PC-3 (cell line): ENCODE measurements at regions not wholly inside any gene's neighbourhood (a gene's known extent, or its start where the extent isn't known, plus 50 kb on each side); places are given as distances from the start of the nearest gene placed in this dataset.

Source experiments
- ATAC-seq: fragments of 200-7000 bp; cut with Tn5 transposase; 2 replicates; pipeline ENCODE4 v1.9.1; 2020; ENCODE audit warnings: mild to moderate bottlenecking, moderate library complexity
- BruUV-seq: library from RNA; stranded (reverse); fragments of 400-500 nt; replicated peaks from 2 replicates; lab custom pipeline; 2021; lab: Mats Ljungman, UMichigan
- CTCF ChIA-PET: fragments of 300-600 bp; sonication (Branson Sonifier 250); formaldehyde crosslinking; loops from one replicate; lab custom pipeline; 2022; ENCODE audit warnings: antibody characterized with exemption; lab: Charles Lee
- POLR2A ChIA-PET: fragments of 300-600 bp; sonication (Branson Sonifier 250); formaldehyde crosslinking; loops from one replicate; lab custom pipeline; 2022; ENCODE audit warnings: antibody characterized with exemption; ENCODE audit not compliant: unreplicated experiment; lab: Charles Lee
- DNase-seq: peaks from one replicate; pipeline ENCODE4 v3.0.0-alpha.2; 2015
- H2AFZ ChIP-seq: fragments of 300-600 bp; sonication (generic); 2 replicates; pipeline ENCODE4 v1.6.0; 2016; ENCODE audit warnings: antibody characterized with exemption, low read length
- H3F3A ChIP-seq: fragments of 300-600 bp; sonication (generic); one replicate; pipeline ENCODE4 v1.6.0; 2017; ENCODE audit warnings: antibody characterized with exemption, low read length, control low read depth, mild to moderate bottlenecking; ENCODE audit not compliant: unreplicated experiment
- H3K27ac ChIP-seq: fragments of 300-600 bp; sonication (generic); 2 replicates; pipeline ENCODE4 v1.5.1; 2016; ENCODE audit warnings: mild to moderate bottlenecking, low read length
- H3K27me3 ChIP-seq: fragments of 300-600 bp; sonication (generic); 2 replicates; pipeline ENCODE4 v1.6.1; 2016; ENCODE audit warnings: low read length, mixed read lengths
- H3K36me3 ChIP-seq: fragments of 300-600 bp; sonication (generic); 2 replicates; pipeline ENCODE4 v1.6.1; 2016; ENCODE audit warnings: low read depth, mixed run types, low read length, mixed read lengths
- H3K4me1 ChIP-seq: fragments of 300-600 bp; sonication (generic); 2 replicates; pipeline ENCODE4 v1.5.1; 2016; ENCODE audit warnings: low read length; ENCODE audit not compliant: insufficient read depth
- H3K4me2 ChIP-seq: fragments of 300-600 bp; sonication (generic); 2 replicates; pipeline ENCODE4 v1.6.0; 2016; ENCODE audit warnings: low read length
- H3K4me3 ChIP-seq: fragments of 300-600 bp; sonication (generic); 2 replicates; pipeline ENCODE4 v1.5.1; 2016; ENCODE audit warnings: mild to moderate bottlenecking, low read length, mixed read lengths
- H3K79me2 ChIP-seq: fragments of 300-600 bp; sonication (generic); 2 replicates; pipeline ENCODE4 v1.6.1; 2017; ENCODE audit warnings: low read length, mixed read lengths
- H3K9ac ChIP-seq: fragments of 300-600 bp; sonication (generic); 2 replicates; pipeline ENCODE4 v1.6.0; 2016; ENCODE audit warnings: mild to moderate bottlenecking, low read length
- H3K9me2 ChIP-seq: fragments of 300-600 bp; sonication (generic); replicated peaks from 2 replicates; pipeline ENCODE4 v1.6.1; 2016; ENCODE audit warnings: mixed run types, low read length, mixed read lengths
- H3K9me3 ChIP-seq: fragments of 300-600 bp; sonication (generic); 2 replicates; pipeline ENCODE4 v1.6.1; 2016; ENCODE audit warnings: low read length, mixed read lengths
- H4K20me1 ChIP-seq: fragments of 300-600 bp; sonication (generic); 2 replicates; pipeline ENCODE4 v1.6.1; 2016; ENCODE audit warnings: low read length, mixed read lengths
- EZH2 ChIP-seq: fragments of 300-600 bp; sonication (generic); IDR thresholded peaks from one replicate; pipeline ENCODE4 v1.6.1; 2017; ENCODE audit warnings: antibody characterized with exemption, mild to moderate bottlenecking, low read length; ENCODE audit not compliant: unreplicated experiment
- EZH2phosphoT487 ChIP-seq: fragments of 300-600 bp; sonication (generic); IDR thresholded peaks from 2 replicates; pipeline ENCODE4 v1.6.1; 2018; ENCODE audit warnings: mild to moderate bottlenecking, antibody characterized with exemption, low read length, borderline replicate concordance
- intact Hi-C: fragments of 100-400 bp; cut with micrococcal nuclease; formaldehyde crosslinking; loops from 2 replicates; pipeline ENCODE4 v1.9.0; 2023
- TF ChIP-seq, protein P1 (sequence below): fragments of 300-600 bp; sonication (generic); conservative IDR thresholded peaks from 2 replicates; pipeline ENCODE4 v1.5.1; 2017; ENCODE audit warnings: antibody characterized with exemption, low read depth, mild to moderate bottlenecking, low read length

DNA sequence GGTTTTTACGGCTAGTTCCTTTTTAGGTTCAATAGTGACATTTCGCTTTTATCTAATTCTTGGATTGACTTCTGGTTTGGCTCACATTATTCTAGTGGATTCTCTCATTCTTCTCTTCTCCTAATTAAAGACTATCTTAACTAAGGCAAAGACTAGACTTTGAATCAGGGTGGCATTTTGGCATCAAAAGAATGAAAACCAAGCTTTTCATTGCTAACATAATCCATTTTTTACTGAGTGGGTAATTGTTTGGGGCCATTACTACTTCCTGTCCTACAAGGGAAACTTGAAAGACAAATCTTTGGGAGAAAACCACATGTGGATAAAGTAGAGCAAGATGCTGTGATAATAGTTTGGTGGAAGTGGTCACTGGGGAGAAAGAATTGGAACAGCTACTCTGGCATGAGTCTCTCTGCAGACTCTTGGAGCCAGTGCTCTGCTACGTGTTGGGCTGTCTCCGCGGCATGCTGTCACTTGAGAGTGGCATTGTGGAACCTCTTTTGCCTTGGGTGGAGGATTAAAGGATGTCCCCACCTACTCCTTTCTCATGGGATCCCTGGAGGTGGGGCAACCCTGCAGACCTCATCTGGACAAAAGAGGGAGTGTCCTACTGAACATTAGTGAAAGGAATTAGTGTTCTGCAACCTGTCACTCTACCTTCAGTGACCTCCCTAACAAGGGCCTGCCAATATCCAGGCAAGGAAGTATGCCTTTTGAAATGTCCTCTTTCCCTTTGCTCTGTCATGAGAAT lies 280.4 kb downstream of the PSAT1 start:
- H4K20me1 ChIP-seq: no peaks in the 10 kb centered on the region
- H3K27me3 ChIP-seq: no peaks in the 10 kb centered on the region
- BruUV-seq: no TSS peak

DNA sequence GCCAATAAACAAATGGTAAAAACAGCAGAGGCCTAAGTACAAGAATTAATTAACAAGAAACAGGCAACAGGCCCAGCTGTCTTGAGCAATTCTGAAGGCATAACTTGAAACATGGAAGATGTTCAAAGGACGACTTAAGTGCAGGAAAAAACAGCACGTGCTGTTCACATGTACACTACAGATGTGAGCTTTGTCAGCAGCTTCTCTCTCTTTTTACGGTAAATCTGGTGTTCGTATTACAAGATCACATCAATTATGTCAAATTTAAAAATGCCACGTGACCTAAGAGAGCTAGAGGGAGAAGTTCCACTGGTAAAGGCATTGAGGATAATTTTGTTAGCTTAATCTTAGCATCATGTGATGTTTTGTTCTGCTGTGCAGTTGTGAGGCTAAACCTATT lies 281.1 kb downstream of the PSAT1 start:
- H3K36me3 ChIP-seq: no peaks in the 10 kb centered on the region
- no peak overlapping the region for H3K9ac ChIP-seq
- no peaks in the 10 kb centered on the region for H4K20me1 ChIP-seq
- no peak overlapping the region for H3K4me3 ChIP-seq
- no TSS peak for BruUV-seq
- no peak overlapping the region for H3K4me2 ChIP-seq
- no peaks in the 10 kb centered on the region for H3K9me2 ChIP-seq
- no peak overlapping the region for H3K27ac ChIP-seq
- H3K9me3 ChIP-seq: no peaks in the 10 kb centered on the region
- DNase-seq (no peak), ATAC-seq (no peak)
- ChIA-PET POLR2A (no interaction called here), CTCF (no interaction called here)
- H3F3A ChIP-seq: no peaks in the 10 kb centered on the region
- no peak overlapping the region for H2AFZ ChIP-seq
- no peaks in the 10 kb centered on the region for H3K4me1 ChIP-seq
- H3K79me2 ChIP-seq: no peaks in the 10 kb centered on the region
- TF ChIP-seq, protein P1, sequence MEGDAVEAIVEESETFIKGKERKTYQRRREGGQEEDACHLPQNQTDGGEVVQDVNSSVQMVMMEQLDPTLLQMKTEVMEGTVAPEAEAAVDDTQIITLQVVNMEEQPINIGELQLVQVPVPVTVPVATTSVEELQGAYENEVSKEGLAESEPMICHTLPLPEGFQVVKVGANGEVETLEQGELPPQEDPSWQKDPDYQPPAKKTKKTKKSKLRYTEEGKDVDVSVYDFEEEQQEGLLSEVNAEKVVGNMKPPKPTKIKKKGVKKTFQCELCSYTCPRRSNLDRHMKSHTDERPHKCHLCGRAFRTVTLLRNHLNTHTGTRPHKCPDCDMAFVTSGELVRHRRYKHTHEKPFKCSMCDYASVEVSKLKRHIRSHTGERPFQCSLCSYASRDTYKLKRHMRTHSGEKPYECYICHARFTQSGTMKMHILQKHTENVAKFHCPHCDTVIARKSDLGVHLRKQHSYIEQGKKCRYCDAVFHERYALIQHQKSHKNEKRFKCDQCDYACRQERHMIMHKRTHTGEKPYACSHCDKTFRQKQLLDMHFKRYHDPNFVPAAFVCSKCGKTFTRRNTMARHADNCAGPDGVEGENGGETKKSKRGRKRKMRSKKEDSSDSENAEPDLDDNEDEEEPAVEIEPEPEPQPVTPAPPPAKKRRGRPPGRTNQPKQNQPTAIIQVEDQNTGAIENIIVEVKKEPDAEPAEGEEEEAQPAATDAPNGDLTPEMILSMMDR: no peak
- TF ChIP-seq EZH2phosphoT487 (no peak), EZH2 (no peak)
- intact Hi-C loops: no loop called here
- no peaks in the 10 kb centered on the region for H3K27me3 ChIP-seq

More for the DNA sequence above, 280.4 kb downstream of the PSAT1 start:
- H3K79me2 ChIP-seq: no peaks in the 10 kb centered on the region
- no peak overlapping the region for H3K4me3 ChIP-seq
- H3K4me2 ChIP-seq: no peak overlapping the region
- H2AFZ ChIP-seq: no peak overlapping the region
- no peaks in the 10 kb centered on the region for H3K4me1 ChIP-seq
- no peaks in the 10 kb centered on the region for H3K36me3 ChIP-seq
- H3K9me3 ChIP-seq: no peaks in the 10 kb centered on the region
- POLR2A ChIA-PET: no interaction called here
- TF ChIP-seq EZH2 (no peak), EZH2phosphoT487 (no peak)
- TF ChIP-seq, protein P1: no peak
- DNase-seq (no peak), ATAC-seq (no peak)
- CTCF ChIA-PET: no interaction called here
- no peaks in the 10 kb centered on the region for H3F3A ChIP-seq
- no peak overlapping the region for H3K27ac ChIP-seq
- intact Hi-C loops: no loop called here
- H3K9ac ChIP-seq: no peak overlapping the region
- H3K9me2 ChIP-seq: no peaks in the 10 kb centered on the region

DNA sequence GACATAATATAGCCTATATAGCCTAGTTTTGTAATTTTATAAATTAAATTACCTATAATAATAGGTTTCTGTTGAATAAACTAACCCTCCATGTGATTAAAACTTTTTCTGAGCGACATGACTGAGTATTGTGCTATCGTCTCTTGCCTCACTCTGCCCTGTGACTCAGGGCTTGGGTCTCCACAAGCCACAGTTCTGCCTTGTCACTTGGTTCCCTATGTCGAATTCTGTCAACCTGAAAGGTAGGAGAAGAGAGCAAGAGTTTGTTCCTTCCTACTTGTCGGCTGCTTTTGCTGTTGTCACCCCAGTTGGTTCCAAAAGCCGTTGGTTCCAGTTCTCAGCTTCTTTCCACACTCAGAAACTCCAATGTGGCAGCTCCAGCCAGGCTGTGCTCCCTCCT lies 285.9 kb downstream of the PSAT1 start:
- H2AFZ ChIP-seq: no peak overlapping the region
- H3K9me2 ChIP-seq: no peaks in the 10 kb centered on the region
- ATAC-seq (no peak), DNase-seq (no peak)
- no peaks in the 10 kb centered on the region for H3K4me1 ChIP-seq
- H4K20me1 ChIP-seq: no peaks in the 10 kb centered on the region
- no peaks in the 10 kb centered on the region for H3K79me2 ChIP-seq
- TF ChIP-seq EZH2phosphoT487: no peak
- TF ChIP-seq, protein P1: no peak
- no peak for TF ChIP-seq EZH2
- intact Hi-C loops: no loop called here
- POLR2A ChIA-PET: no interaction called here
- no peak overlapping the region for H3K4me3 ChIP-seq
- H3K4me2 ChIP-seq: no peak overlapping the region
- CTCF ChIA-PET: no interaction called here
- no peak overlapping the region for H3K9ac ChIP-seq
- no TSS peak for BruUV-seq
- H3K27me3 ChIP-seq: no peaks in the 10 kb centered on the region
- no peaks in the 10 kb centered on the region for H3K9me3 ChIP-seq
- no peak overlapping the region for H3K27ac ChIP-seq
- no peaks in the 10 kb centered on the region for H3K36me3 ChIP-seq
- H3F3A ChIP-seq: no peaks in the 10 kb centered on the region
